Neural cell (in vitro differentiated cells): ENCODE measurements at regions not wholly inside any gene's neighbourhood (a gene's known extent, or its start where the extent isn't known, plus 50 kb on each side); places are given as distances from the start of the nearest gene placed in this dataset.

Experiments
- H2AFZ ChIP-seq: fragments of 200-600, 300-800 bp; sonication (generic), shearing (Covaris generic); 2 replicates; pipeline ENCODE4 v1.6.0; 2014; ENCODE audit warnings: low read depth, mild to moderate bottlenecking, antibody characterized with exemption, low read length, moderate library complexity
- H3F3A ChIP-seq: fragments of 200-600 bp; shearing (Covaris generic); 2 replicates; pipeline ENCODE4 v1.6.1; 2016; ENCODE audit warnings: mild to moderate bottlenecking, moderate library complexity, mixed read lengths, antibody characterized with exemption, low read length; ENCODE audit not compliant: insufficient read depth, poor library complexity, severe bottlenecking
- H3K27ac ChIP-seq: fragments of 200-600, 300-800 bp; sonication (generic), shearing (Covaris generic); 2 replicates; pipeline ENCODE4 v1.5.1; 2014; ENCODE audit warnings: mild to moderate bottlenecking, low read length, moderate library complexity
- H3K27me3 ChIP-seq: fragments of 300-800, 200-600 bp; sonication (generic), shearing (Covaris generic); 2 replicates; pipeline ENCODE4 v1.6.0; 2014; ENCODE audit warnings: mild to moderate bottlenecking, low read depth, low read length, moderate library complexity; ENCODE audit not compliant: insufficient read depth
- H3K36me3 ChIP-seq: fragments of 300-800, 200-600 bp; sonication (generic), shearing (Covaris generic); 2 replicates; pipeline ENCODE4 v1.5.1; 2014; ENCODE audit warnings: mild to moderate bottlenecking, antibody characterized with exemption, low read length, moderate library complexity; ENCODE audit not compliant: insufficient read depth
- H3K4me2 ChIP-seq: fragments of 300-800, 200-600 bp; sonication (generic), shearing (Covaris generic); 2 replicates; pipeline ENCODE4 v1.6.0; 2014; ENCODE audit warnings: mild to moderate bottlenecking, low read length
- H3K4me3 ChIP-seq: fragments of 300-800, 200-600 bp; sonication (generic), shearing (Covaris generic); 2 replicates; pipeline ENCODE4 v1.5.1; 2014; ENCODE audit warnings: mild to moderate bottlenecking, low read length, moderate library complexity
- H3K79me2 ChIP-seq: fragments of 200-600 bp; shearing (Covaris generic); replicated peaks from 2 replicates; pipeline ENCODE4 v1.6.0; 2014; ENCODE audit warnings: mild to moderate bottlenecking, low read length, moderate library complexity; ENCODE audit not compliant: insufficient read depth
- H3K9ac ChIP-seq: fragments of 300-800, 200-600 bp; sonication (generic), shearing (Covaris generic); 2 replicates; pipeline ENCODE4 v1.6.1; 2016; ENCODE audit warnings: mild to moderate bottlenecking, low read length, mixed read lengths
- H3K9me2 ChIP-seq: fragments of 200-600 bp; shearing (Covaris generic); 2 replicates; pipeline ENCODE4 v1.6.1; 2016; ENCODE audit warnings: mild to moderate bottlenecking, low read length, mixed read lengths; ENCODE audit not compliant: insufficient read depth
- H3K9me3 ChIP-seq: fragments of 200-600, 300-800 bp; sonication (generic), shearing (Covaris generic); 2 replicates; pipeline ENCODE4 v1.6.1; 2016; ENCODE audit warnings: mild to moderate bottlenecking, mixed run types, low read length, moderate library complexity, mixed read lengths
- H4K20me1 ChIP-seq: fragments of 200-600 bp; shearing (Covaris generic); 2 replicates; pipeline ENCODE4 v1.6.1; 2016; ENCODE audit warnings: mild to moderate bottlenecking, mixed run types; ENCODE audit not compliant: insufficient read depth
- CTCF ChIP-seq: fragments of 450-650 bp; IDR thresholded peaks from 2 replicates; pipeline ENCODE4 v1.5.1; 2014; ENCODE audit warnings: antibody characterized with exemption, mild to moderate bottlenecking, moderate library complexity; ENCODE audit not compliant: poor library complexity, severe bottlenecking
- EP300 ChIP-seq: fragments of 450-650 bp; conservative IDR thresholded peaks from 2 replicates; pipeline ENCODE4 v1.6.1; 2014; ENCODE audit warnings: antibody characterized with exemption, mild to moderate bottlenecking, moderate library complexity; ENCODE audit not compliant: poor library complexity, severe bottlenecking
- EZH2 ChIP-seq: fragments of 200-600, 300-800 bp; shearing (Covaris generic), sonication (generic); IDR thresholded peaks from 2 replicates; pipeline ENCODE4 v1.6.1; 2014; ENCODE audit warnings: antibody characterized with exemption, low read length, borderline replicate concordance, mild to moderate bottlenecking; ENCODE audit not compliant: insufficient read depth, poor library complexity, severe bottlenecking
- MXI1 ChIP-seq: fragments of 450-650 bp; conservative IDR thresholded peaks from 2 replicates; pipeline ENCODE4 v1.6.1; 2014; ENCODE audit warnings: antibody characterized with exemption, mild to moderate bottlenecking; ENCODE audit not compliant: poor library complexity, severe bottlenecking
- POLR2AphosphoS5 ChIP-seq: IDR thresholded peaks from 2 replicates; pipeline ENCODE4 v1.6.1; 2012
- RAD21 ChIP-seq: fragments of 450-650 bp; conservative IDR thresholded peaks from 2 replicates; pipeline ENCODE4 v1.6.1; 2014; ENCODE audit warnings: antibody characterized with exemption, mild to moderate bottlenecking, moderate library complexity
- REST ChIP-seq: IDR thresholded peaks from 2 replicates; pipeline ENCODE4 v1.6.1; 2012; ENCODE audit warnings: borderline replicate concordance
- SMC3 ChIP-seq: fragments of 450-650 bp; conservative IDR thresholded peaks from 2 replicates; pipeline ENCODE4 v1.6.1; 2014; ENCODE audit warnings: antibody characterized with exemption, mild to moderate bottlenecking, moderate library complexity; ENCODE audit not compliant: poor library complexity
- TAF1 ChIP-seq: IDR thresholded peaks from 2 replicates; pipeline ENCODE4 v1.6.1; 2012; ENCODE audit warnings: low read depth

GRCh38 chr16:74183601-74184360 lies 112.8 kb upstream of the PSMD7 start:
- Histone ChIP-seq H2AFZ (no peak overlapping the region), H3K27ac (peak overlapping the region; percentile 63), H3K9ac (no peak overlapping the region), H3K4me2 (no peak overlapping the region), H4K20me1 (no peaks in the 10 kb centered on the region), H3F3A (peaks cover 5% of the 10 kb centered on the region), H3K4me3 (no peak overlapping the region), H3K27me3 (no peaks in the 10 kb centered on the region), H3K79me2 (no peaks in the 10 kb centered on the region), H3K9me2 (no peaks in the 10 kb centered on the region), H3K9me3 (no peaks in the 10 kb centered on the region), H3K36me3 (no peaks in the 10 kb centered on the region)
- TF ChIP-seq RAD21, result no peak
- no peak for TF ChIP-seq TAF1
- TF ChIP-seq REST, result no peak
- no peak for TF ChIP-seq MXI1
- TF ChIP-seq SMC3, result peak; percentile 14
- TF ChIP-seq POLR2AphosphoS5, result peak; percentile 89
- no peak for TF ChIP-seq EZH2
- TF ChIP-seq CTCF, result peak; percentile 31
- TF ChIP-seq EP300, result peak; percentile 93

DNA sequence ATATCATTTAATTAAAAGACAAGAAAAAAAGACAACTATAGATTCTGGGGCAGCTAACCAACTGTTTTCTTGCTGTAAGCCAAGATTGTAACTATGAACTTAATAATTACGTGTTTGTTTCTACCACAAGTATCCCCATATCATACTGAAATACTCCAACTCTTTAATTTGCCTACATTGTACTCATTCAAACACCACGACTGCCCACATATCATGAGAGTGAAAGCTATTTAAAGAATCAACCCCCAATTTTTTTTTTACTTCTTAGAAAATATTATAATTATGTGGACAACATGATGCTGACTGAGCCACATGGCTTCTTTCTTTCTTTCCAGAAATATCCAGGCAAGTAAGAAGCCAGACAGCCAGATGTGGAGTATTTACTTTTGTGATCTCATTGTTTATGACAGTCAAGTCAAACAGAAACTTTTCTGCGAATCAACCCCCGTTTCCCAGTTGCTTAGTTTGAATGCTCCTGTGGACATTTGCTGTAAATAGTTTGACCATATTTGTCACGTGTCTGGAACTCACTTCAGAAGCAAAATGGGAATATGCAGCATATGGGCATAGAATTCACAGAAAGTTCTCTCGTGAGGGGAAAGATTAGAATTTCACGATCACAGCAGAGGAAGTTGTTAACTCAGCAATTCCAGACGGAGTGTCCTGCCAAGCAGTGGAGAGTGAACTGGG lies 126.8 kb upstream of the PSMD7 start:
- no peaks in the 10 kb centered on the region for H3K9me3 ChIP-seq
- no peak overlapping the region for H3K27ac ChIP-seq
- no peaks in the 10 kb centered on the region for H3K9me2 ChIP-seq
- no peak overlapping the region for H3K4me3 ChIP-seq
- no peaks in the 10 kb centered on the region for H4K20me1 ChIP-seq
- H3K4me2 ChIP-seq, result no peak overlapping the region
- no peak overlapping the region for H3K9ac ChIP-seq
- no peaks in the 10 kb centered on the region for H3K27me3 ChIP-seq
- no peak for TF ChIP-seq REST
- TF ChIP-seq CTCF, result no peak
- TF ChIP-seq TAF1, result no peak
- no peak for TF ChIP-seq SMC3
- TF ChIP-seq MXI1, result no peak
- no peak for TF ChIP-seq RAD21
- no peak for TF ChIP-seq EZH2
- no peak for TF ChIP-seq POLR2AphosphoS5
- TF ChIP-seq EP300, result no peak
- H3K36me3 ChIP-seq, result no peaks in the 10 kb centered on the region
- no peaks in the 10 kb centered on the region for H3F3A ChIP-seq
- H2AFZ ChIP-seq, result no peak overlapping the region
- no peaks in the 10 kb centered on the region for H3K79me2 ChIP-seq
